Smooth muscle cell of the brain vasculature (primary cell): ENCODE measurements at regions not wholly inside any gene's neighbourhood (a gene's known extent, or its start where the extent isn't known, plus 50 kb on each side); places are given as distances from the start of the nearest gene placed in this dataset.

ENCODE experiments used
- DNase-seq: peaks from one replicate; pipeline ENCODE4 v3.0.0-alpha.2; 2012; ENCODE audit warnings: low read depth, low spot score

GRCh38 chr16:85455534-85455933, 157.6 kb upstream of the GSE1 start:
- no peak for DNase-seq

GRCh38 chr16:85457366-85457765, 155.8 kb upstream of the GSE1 start:
- no peak for DNase-seq

GRCh38 chr16:85458968-85459367, 154.2 kb upstream of the GSE1 start:
- no peak for DNase-seq

GRCh38 chr16:85459529-85460251, 153.4 kb upstream of the GSE1 start:
- no peak for DNase-seq

GRCh38 chr16:85460252-85461021, 152.7 kb upstream of the GSE1 start:
- DNase-seq: no peak

- DNase-seq: no peak
Measured at GRCh38 chr16:85461022-85461813, 151.9 kb upstream of the GSE1 start.

- DNase-seq: no peak
Measured at GRCh38 chr16:85461814-85462713, 151.1 kb upstream of the GSE1 start.

GRCh38 chr16:85462714-85463611, 150.2 kb upstream of the GSE1 start:
- DNase-seq: no peak

GRCh38 chr16:85463672-85464382, 149.3 kb upstream of the GSE1 start:
- no peak for DNase-seq

- no peak for DNase-seq
Measured at GRCh38 chr16:85464383-85465305, 148.5 kb upstream of the GSE1 start.

- no peak for DNase-seq
Measured at GRCh38 chr16:85465328-85466303, 147.5 kb upstream of the GSE1 start.

- no peak for DNase-seq
Measured at GRCh38 chr16:85466304-85466700, 146.8 kb upstream of the GSE1 start.

GRCh38 chr16:85466989-85467388, 146.1 kb upstream of the GSE1 start:
- DNase-seq: no peak

- no peak for DNase-seq
Measured at GRCh38 chr16:85469929-85470590, 143.1 kb upstream of the GSE1 start.

- DNase-seq: no peak
Measured at GRCh38 chr16:85470873-85471272, 142.2 kb upstream of the GSE1 start.

- DNase-seq: no peak
Measured at GRCh38 chr16:85471469-85472431, 141.4 kb upstream of the GSE1 start.
